ENCODE measurements at regions not wholly inside any gene's neighbourhood (a gene's known extent, or its start where the extent isn't known, plus 50 kb on each side); places are given as distances from the start of the nearest gene placed in this dataset.
"Not testable (repeated sequence)": the region's sequence is repeated elsewhere in the genome, so short reads cannot be mapped to it uniquely, and the experiment has no call there.

GRCh38 chr5:171540865-171541264 lies 121.4 kb downstream of the FGF18 start:
- no peak for TF ChIP-seq CTCF (IDR thresholded peaks at IDR 0.05; ENCODE audit: insufficient read depth, low read depth, low read length)
- no peak overlapping the region for H3K4me3 ChIP-seq (ENCODE audit: low read depth, low read length)
- no peak for DNase-seq (ENCODE audit: low read depth)

GRCh38 chr5:171541341-171541776 lies 121.9 kb downstream of the FGF18 start:
- TF ChIP-seq CTCF (IDR thresholded peaks at IDR 0.05; ENCODE audit: insufficient read depth, low read depth, low read length) = no peak
- DNase-seq (ENCODE audit: low read depth) = no peak
- H3K4me3 ChIP-seq (ENCODE audit: low read depth, low read length) = no peak overlapping the region

GRCh38 chr5:171542525-171543140 lies 123.2 kb downstream of the FGF18 start:
- DNase-seq (ENCODE audit: low read depth) = no peak
- no peak for TF ChIP-seq CTCF (IDR thresholded peaks at IDR 0.05; ENCODE audit: insufficient read depth, low read depth, low read length)
- no peak overlapping the region for H3K4me3 ChIP-seq (ENCODE audit: low read depth, low read length)

GRCh38 chr5:171543148-171543815 lies 123.8 kb downstream of the FGF18 start:
- no peak overlapping the region for H3K4me3 ChIP-seq (ENCODE audit: low read depth, low read length)
- no peak for DNase-seq (ENCODE audit: low read depth)
- TF ChIP-seq CTCF (IDR thresholded peaks at IDR 0.05; ENCODE audit: insufficient read depth, low read depth, low read length) = no peak

- no peak for DNase-seq (ENCODE audit: low read depth)
- no peak overlapping the region for H3K4me3 ChIP-seq (ENCODE audit: low read depth, low read length)
- TF ChIP-seq CTCF (IDR thresholded peaks at IDR 0.05; ENCODE audit: insufficient read depth, low read depth, low read length) = no peak
These were observed 125.7 kb downstream of the FGF18 start for GRCh38 chr5:171544913-171545765.

GRCh38 chr5:171549274-171549673 lies 129.8 kb downstream of the FGF18 start:
- no peak for TF ChIP-seq CTCF (IDR thresholded peaks at IDR 0.05; ENCODE audit: insufficient read depth, low read depth, low read length)
- DNase-seq (ENCODE audit: low read depth) = no peak
- no peak overlapping the region for H3K4me3 ChIP-seq (ENCODE audit: low read depth, low read length)

GRCh38 chr5:171553817-171554216 lies 134.4 kb downstream of the FGF18 start:
- H3K4me3 ChIP-seq (ENCODE audit: low read depth, low read length); DNase-seq (ENCODE audit: low read depth): not testable (repeated sequence)
